Thyroid gland (tissue), 4 donors: ENCODE measurements at regions not wholly inside any gene's neighbourhood (a gene's known extent, or its start where the extent isn't known, plus 50 kb on each side); places are given as distances from the start of the nearest gene placed in this dataset.

Experiments
- POLR2A ChIP-seq, 2 donors: fragments of 450-650 bp; IDR thresholded peaks; one replicate each; pipeline ENCODE4 v1.6.1; 2017; ENCODE audit warnings: antibody characterized with exemption in 2 of 2, mild to moderate bottlenecking in 2 of 2, moderate library complexity in 1 of 2
- TF ChIP-seq, protein P1 (sequence below), 6 experiments: fragments of 200-600 bp in 3 of 6; fragments of 450-650 bp in 3 of 6; sonication (generic) in 3 of 6; IDR thresholded peaks; one replicate each; pipeline ENCODE4 v1.5.1; 2016 to 2019; ENCODE audit warnings: antibody characterized with exemption in 6 of 6, mild to moderate bottlenecking in 2 of 6, inconsistent platforms in 1 of 6, moderate library complexity in 1 of 6

DNA sequence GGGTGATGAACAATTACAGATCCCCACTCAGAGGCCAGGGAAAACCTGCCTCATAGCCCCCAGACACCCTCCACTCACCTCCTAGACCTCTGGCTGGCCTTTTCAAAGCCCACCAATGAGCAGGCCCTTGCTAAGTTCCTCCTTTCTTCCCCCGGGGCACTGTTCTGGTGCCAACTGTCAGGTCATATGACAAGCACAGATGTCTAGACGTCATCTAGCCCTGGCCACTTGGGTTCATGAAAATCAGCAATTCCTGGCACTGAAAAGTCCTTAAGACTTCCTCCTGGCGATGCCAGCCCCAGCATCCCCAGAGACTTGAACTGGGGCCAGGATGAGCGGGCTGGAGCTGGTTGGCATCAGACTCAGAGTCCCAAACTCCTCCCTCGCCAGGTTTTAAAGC lies 115.6 kb upstream of the NALF2 start:
- TF ChIP-seq, protein P1, sequence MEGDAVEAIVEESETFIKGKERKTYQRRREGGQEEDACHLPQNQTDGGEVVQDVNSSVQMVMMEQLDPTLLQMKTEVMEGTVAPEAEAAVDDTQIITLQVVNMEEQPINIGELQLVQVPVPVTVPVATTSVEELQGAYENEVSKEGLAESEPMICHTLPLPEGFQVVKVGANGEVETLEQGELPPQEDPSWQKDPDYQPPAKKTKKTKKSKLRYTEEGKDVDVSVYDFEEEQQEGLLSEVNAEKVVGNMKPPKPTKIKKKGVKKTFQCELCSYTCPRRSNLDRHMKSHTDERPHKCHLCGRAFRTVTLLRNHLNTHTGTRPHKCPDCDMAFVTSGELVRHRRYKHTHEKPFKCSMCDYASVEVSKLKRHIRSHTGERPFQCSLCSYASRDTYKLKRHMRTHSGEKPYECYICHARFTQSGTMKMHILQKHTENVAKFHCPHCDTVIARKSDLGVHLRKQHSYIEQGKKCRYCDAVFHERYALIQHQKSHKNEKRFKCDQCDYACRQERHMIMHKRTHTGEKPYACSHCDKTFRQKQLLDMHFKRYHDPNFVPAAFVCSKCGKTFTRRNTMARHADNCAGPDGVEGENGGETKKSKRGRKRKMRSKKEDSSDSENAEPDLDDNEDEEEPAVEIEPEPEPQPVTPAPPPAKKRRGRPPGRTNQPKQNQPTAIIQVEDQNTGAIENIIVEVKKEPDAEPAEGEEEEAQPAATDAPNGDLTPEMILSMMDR (IDR thresholded peaks at IDR 0.05) = no peak
- no peak for TF ChIP-seq POLR2A (IDR thresholded peaks at IDR 0.05)
